HL-60 (cell line): ENCODE measurements at regions not wholly inside any gene's neighbourhood (a gene's known extent, or its start where the extent isn't known, plus 50 kb on each side); places are given as distances from the start of the nearest gene placed in this dataset.
"Not testable (repeated sequence)": the region's sequence is repeated elsewhere in the genome, so short reads cannot be mapped to it uniquely, and the experiment has no call there.

ENCODE experiments used
- CTCF ChIP-seq: IDR thresholded peaks from one replicate; pipeline ENCODE4 v1.5.1; 2011; ENCODE audit warnings: low read length, control low read depth, inconsistent platforms; ENCODE audit not compliant: insufficient read depth
- GABPA ChIP-seq: IDR thresholded peaks from 2 replicates; pipeline ENCODE4 v1.6.1; 2012; ENCODE audit warnings: low read depth
- POLR2AphosphoS5 ChIP-seq: IDR thresholded peaks from 2 replicates; pipeline ENCODE4 v1.6.1; 2012; ENCODE audit warnings: low read depth
- REST ChIP-seq: IDR thresholded peaks from 2 replicates; pipeline ENCODE4 v1.6.1; 2012; ENCODE audit warnings: low read depth; ENCODE audit not compliant: insufficient replicate concordance
- SPI1 ChIP-seq: IDR thresholded peaks from 2 replicates; pipeline ENCODE4 v1.6.1; 2012; ENCODE audit warnings: low read depth, mild to moderate bottlenecking, borderline replicate concordance

- not testable (repeated sequence) for TF ChIP-seq CTCF, POLR2AphosphoS5, SPI1, REST, GABPA
Observed at GRCh38 chr5:57003566-57003965, 51.6 kb upstream of the MIER3 start.
